Parathyroid adenoma (tissue), 2 donors: ENCODE measurements at regions not wholly inside any gene's neighbourhood (a gene's known extent, or its start where the extent isn't known, plus 50 kb on each side); places are given as distances from the start of the nearest gene placed in this dataset.

Experiments used
- H2AFZ ChIP-seq: fragments of 300-600 bp; sonication (generic); one replicate; pipeline ENCODE4 v1.7.0; 2017; ENCODE audit warnings: antibody characterized with exemption, mild to moderate bottlenecking
- H3K27ac ChIP-seq: fragments of 300-600 bp; sonication (generic); one replicate; pipeline ENCODE4 v1.7.0; 2017
- H3K27me3 ChIP-seq: fragments of 300-600 bp; sonication (generic); one replicate; pipeline ENCODE4 v1.7.0; 2017; ENCODE audit warnings: low read length; ENCODE audit not compliant: control insufficient read depth, insufficient read depth
- H3K36me3 ChIP-seq: fragments of 300-600 bp; sonication (generic); one replicate; pipeline ENCODE4 v1.7.0; 2017; ENCODE audit warnings: low read length; ENCODE audit not compliant: control insufficient read depth, insufficient read depth
- H3K4me1 ChIP-seq: fragments of 300-600 bp; sonication (generic); one replicate; pipeline ENCODE4 v1.7.0; 2017; ENCODE audit warnings: control low read depth
- H3K4me2 ChIP-seq: fragments of 300-600 bp; sonication (generic); one replicate; pipeline ENCODE4 v1.7.0; 2017; ENCODE audit warnings: low read length
- H3K4me3 ChIP-seq: fragments of 300-600 bp; sonication (generic); one replicate; pipeline ENCODE4 v1.7.0; 2017; ENCODE audit warnings: low read depth, low read length
- H3K79me2 ChIP-seq: fragments of 300-600 bp; sonication (generic); one replicate; pipeline ENCODE4 v1.7.0; 2017; ENCODE audit warnings: control low read depth
- H3K9ac ChIP-seq: fragments of 300-600 bp; sonication (generic); one replicate; pipeline ENCODE4 v1.7.0; 2017; ENCODE audit warnings: mild to moderate bottlenecking
- H3K9me3 ChIP-seq: fragments of 300-600 bp; sonication (generic); one replicate; pipeline ENCODE4 v1.7.0; 2017; ENCODE audit warnings: low read length; ENCODE audit not compliant: control insufficient read depth
- TF ChIP-seq, protein P1 (sequence below): fragments of 300-600 bp; sonication (generic); IDR thresholded peaks from one replicate; pipeline ENCODE4 v1.7.0; 2017; ENCODE audit warnings: antibody characterized with exemption, mild to moderate bottlenecking
- donor health status: primary hyperparathyroidism.

DNA sequence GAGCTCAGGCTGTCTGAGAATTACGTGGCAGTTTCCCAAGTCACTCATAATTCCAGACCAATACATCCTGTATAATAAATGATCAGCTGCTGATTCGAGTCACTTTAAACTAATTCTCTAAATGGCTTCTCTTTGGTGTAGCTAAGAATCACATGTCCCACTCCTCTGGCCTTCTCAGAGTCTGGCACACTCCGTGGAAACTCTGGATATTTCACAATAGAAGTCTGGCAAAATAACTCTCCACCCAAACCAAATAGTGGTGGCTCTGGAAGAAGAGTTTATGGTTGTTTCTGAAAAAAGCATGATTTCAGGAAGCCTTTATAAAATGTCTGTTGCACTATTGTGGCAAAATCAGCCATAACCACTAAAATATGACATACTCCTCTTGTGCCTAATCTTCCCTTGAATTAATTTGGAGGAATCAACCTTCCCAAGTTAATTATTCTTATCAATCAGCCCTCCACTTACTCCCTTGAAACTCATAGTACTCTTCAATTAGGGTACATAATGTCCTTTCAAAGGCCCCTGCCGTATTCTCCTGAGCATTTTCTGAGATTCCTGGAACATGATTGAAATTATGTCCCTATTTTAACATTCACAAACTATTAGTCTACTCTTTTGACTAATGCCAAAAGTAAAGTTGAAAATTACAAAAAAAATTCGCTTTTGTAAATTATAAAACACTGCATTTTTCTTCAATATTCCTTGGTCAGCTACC lies 991.6 kb downstream of the FAT4 start:
- Histone ChIP-seq H3K27ac (no peak overlapping the region), H2AFZ (no peak overlapping the region), H3K79me2 (no peaks in the 10 kb centered on the region), H3K4me3 (no peak overlapping the region), H3K27me3 (no peaks in the 10 kb centered on the region), H3K9ac (no peak overlapping the region), H3K36me3 (no peaks in the 10 kb centered on the region), H3K4me2 (no peak overlapping the region), H3K9me3 (no peaks in the 10 kb centered on the region), H3K4me1 (no peaks in the 10 kb centered on the region)
- TF ChIP-seq, protein P1, sequence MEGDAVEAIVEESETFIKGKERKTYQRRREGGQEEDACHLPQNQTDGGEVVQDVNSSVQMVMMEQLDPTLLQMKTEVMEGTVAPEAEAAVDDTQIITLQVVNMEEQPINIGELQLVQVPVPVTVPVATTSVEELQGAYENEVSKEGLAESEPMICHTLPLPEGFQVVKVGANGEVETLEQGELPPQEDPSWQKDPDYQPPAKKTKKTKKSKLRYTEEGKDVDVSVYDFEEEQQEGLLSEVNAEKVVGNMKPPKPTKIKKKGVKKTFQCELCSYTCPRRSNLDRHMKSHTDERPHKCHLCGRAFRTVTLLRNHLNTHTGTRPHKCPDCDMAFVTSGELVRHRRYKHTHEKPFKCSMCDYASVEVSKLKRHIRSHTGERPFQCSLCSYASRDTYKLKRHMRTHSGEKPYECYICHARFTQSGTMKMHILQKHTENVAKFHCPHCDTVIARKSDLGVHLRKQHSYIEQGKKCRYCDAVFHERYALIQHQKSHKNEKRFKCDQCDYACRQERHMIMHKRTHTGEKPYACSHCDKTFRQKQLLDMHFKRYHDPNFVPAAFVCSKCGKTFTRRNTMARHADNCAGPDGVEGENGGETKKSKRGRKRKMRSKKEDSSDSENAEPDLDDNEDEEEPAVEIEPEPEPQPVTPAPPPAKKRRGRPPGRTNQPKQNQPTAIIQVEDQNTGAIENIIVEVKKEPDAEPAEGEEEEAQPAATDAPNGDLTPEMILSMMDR: no peak

DNA sequence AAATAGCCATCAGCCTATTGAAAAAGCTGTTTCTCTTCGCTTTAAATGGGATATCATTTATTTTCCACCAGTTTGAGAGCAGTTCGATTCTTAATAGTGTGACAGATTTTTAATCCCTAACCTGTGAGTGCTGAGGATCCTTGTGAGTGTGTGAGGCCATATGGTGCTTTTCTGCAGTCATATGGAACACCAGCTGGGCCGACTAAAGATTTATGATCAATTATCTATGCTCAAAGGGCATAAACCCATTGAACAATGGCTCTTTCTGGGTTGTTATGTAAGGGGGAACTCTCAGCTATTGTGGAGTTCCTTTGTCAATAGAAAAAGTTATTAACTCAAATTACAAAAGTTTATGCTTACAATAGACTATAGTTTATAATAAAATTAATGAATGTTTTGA lies 1003.6 kb downstream of the FAT4 start:
- TF ChIP-seq, protein P1: no peak
- Histone ChIP-seq H3K4me2 (no peak overlapping the region), H3K9me3 (no peaks in the 10 kb centered on the region), H2AFZ (no peak overlapping the region), H3K4me3 (no peak overlapping the region), H3K79me2 (no peaks in the 10 kb centered on the region), H3K9ac (no peak overlapping the region), H3K4me1 (no peaks in the 10 kb centered on the region), H3K27me3 (no peaks in the 10 kb centered on the region), H3K36me3 (no peaks in the 10 kb centered on the region), H3K27ac (no peak overlapping the region)

DNA sequence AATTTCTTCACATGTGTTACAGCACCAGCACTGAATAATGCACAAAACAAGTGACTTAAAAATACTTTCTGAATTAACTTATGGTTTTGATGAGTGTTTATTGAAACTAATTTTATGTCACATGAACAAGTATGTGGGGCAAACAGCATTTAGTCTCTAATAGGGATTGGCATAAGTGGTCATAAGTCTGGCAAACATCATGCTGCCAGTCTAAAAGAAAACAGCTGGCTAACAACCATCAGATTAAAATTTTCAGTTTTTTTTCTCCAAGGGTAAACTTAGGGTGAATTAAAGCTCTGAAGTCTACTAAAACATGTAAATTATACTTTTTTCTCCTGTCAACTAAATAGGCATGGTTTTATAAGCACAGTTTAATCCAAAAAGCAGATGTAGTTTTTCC lies 1014.2 kb downstream of the FAT4 start:
- TF ChIP-seq, protein P1: no peak
- Histone ChIP-seq H2AFZ (no peak overlapping the region), H3K9me3 (no peaks in the 10 kb centered on the region), H3K79me2 (no peaks in the 10 kb centered on the region), H3K27me3 (no peaks in the 10 kb centered on the region), H3K4me2 (no peak overlapping the region), H3K27ac (no peak overlapping the region), H3K4me3 (no peak overlapping the region), H3K36me3 (no peaks in the 10 kb centered on the region), H3K9ac (no peak overlapping the region), H3K4me1 (no peaks in the 10 kb centered on the region)

DNA sequence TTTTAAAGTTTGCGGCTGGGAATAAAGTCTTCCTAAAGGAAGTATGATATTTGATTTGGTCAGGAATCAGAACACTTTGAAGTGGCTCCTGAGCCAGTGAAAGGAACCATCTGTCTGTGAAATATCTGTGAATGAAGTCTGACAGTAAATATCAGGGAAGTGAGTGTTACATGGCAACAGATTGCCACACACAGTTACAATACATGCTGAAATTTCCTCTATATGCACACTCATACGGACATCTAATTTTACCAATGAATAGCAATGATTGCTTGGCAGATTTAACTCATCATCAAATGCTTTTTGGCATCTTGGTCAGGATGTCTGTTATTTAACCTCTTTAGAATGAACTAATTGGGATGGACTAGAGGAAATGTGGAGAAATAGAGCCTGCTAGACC lies 1023.8 kb downstream of the FAT4 start:
- Histone ChIP-seq H3K27ac (no peak overlapping the region), H3K4me2 (no peak overlapping the region), H2AFZ (no peak overlapping the region), H3K27me3 (no peaks in the 10 kb centered on the region), H3K79me2 (no peaks in the 10 kb centered on the region), H3K9ac (no peak overlapping the region), H3K4me1 (no peaks in the 10 kb centered on the region), H3K36me3 (no peaks in the 10 kb centered on the region), H3K9me3 (no peaks in the 10 kb centered on the region), H3K4me3 (no peak overlapping the region)
- TF ChIP-seq, protein P1: no peak

DNA sequence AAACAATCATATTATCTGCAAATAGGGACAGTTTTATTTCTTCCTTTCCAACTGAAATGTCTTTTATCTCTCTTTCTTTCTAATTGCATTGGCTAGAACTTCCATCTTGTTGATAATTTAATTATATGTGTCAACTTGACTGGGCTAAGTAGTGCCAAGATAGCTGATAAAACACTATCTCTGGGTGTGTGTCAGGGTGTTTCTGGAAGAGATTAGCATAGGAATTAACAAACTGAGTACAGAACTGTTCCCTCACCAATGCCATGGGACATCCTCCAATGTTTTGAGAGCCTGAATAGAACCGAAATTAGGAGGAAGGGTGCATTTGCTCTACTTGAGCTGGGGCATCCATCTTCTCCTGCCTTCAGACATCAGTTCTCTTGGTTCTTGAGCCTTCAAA lies 1027.2 kb downstream of the FAT4 start:
- H3K79me2 ChIP-seq: no peaks in the 10 kb centered on the region
- H3K4me3 ChIP-seq: no peak overlapping the region
- no peak overlapping the region for H3K27ac ChIP-seq
- no peaks in the 10 kb centered on the region for H3K36me3 ChIP-seq
- H3K4me2 ChIP-seq: no peak overlapping the region
- TF ChIP-seq, protein P1: no peak
- H2AFZ ChIP-seq: no peak overlapping the region
- H3K9ac ChIP-seq: no peak overlapping the region
- H3K4me1 ChIP-seq: no peaks in the 10 kb centered on the region
- H3K9me3 ChIP-seq: no peaks in the 10 kb centered on the region
- H3K27me3 ChIP-seq: no peaks in the 10 kb centered on the region
